GM06990 (cell line): ENCODE measurements at regions not wholly inside any gene's neighbourhood (a gene's known extent, or its start where the extent isn't known, plus 50 kb on each side); places are given as distances from the start of the nearest gene placed in this dataset.

ENCODE experiments used
- DNase-seq: peaks from one replicate; pipeline ENCODE4 v3.0.0-alpha.2; 2011; ENCODE audit not compliant: insufficient read length; ENCODE audit errors: extremely low read depth
- H3K27me3 ChIP-seq: replicated peaks from 2 replicates; pipeline ENCODE4 v1.6.0; 2011; ENCODE audit warnings: low read length; ENCODE audit not compliant: control insufficient read depth, insufficient read depth
- H3K36me3 ChIP-seq: 2 replicates; pipeline ENCODE4 v1.5.1; 2011; ENCODE audit warnings: low read length; ENCODE audit not compliant: control insufficient read depth, insufficient read depth
- H3K4me3 ChIP-seq: replicated peaks from 2 replicates; pipeline ENCODE4 v1.5.1; 2011; ENCODE audit warnings: low read depth, mild to moderate bottlenecking, control low read depth, low read length
- CTCF ChIP-seq: IDR thresholded peaks from 2 replicates; pipeline ENCODE4 v1.5.1; 2011; ENCODE audit warnings: low read length, control low read depth, mild to moderate bottlenecking, inconsistent platforms; ENCODE audit not compliant: insufficient read depth, poor library complexity, severe bottlenecking

- Histone ChIP-seq H3K4me3 (no peak overlapping the region), H3K27me3 (no peaks in the 10 kb centered on the region), H3K36me3 (no peaks in the 10 kb centered on the region)
- TF ChIP-seq CTCF = no peak
- DNase-seq = no peak
Measured at GRCh38 chr20:61130156-61130555, 121.9 kb upstream of the CDH4 start.

- Histone ChIP-seq H3K4me3 (no peak overlapping the region), H3K27me3 (no peaks in the 10 kb centered on the region), H3K36me3 (no peaks in the 10 kb centered on the region)
- no peak for TF ChIP-seq CTCF
- DNase-seq = no peak
Measured at GRCh38 chr20:61131944-61132343, 120.1 kb upstream of the CDH4 start.

- no peak overlapping the region for H3K4me3 ChIP-seq
- no peak for TF ChIP-seq CTCF
- DNase-seq = no peak
- H3K36me3 ChIP-seq = no peaks in the 10 kb centered on the region
- no peaks in the 10 kb centered on the region for H3K27me3 ChIP-seq
Measured at GRCh38 chr20:61133611-61134010, 118.5 kb upstream of the CDH4 start.

GRCh38 chr20:61134296-61135030 lies 117.6 kb upstream of the CDH4 start:
- no peak for TF ChIP-seq CTCF
- Histone ChIP-seq H3K27me3 (no peaks in the 10 kb centered on the region), H3K36me3 (no peaks in the 10 kb centered on the region), H3K4me3 (no peak overlapping the region)
- DNase-seq = no peak

- DNase-seq = no peak
- Histone ChIP-seq H3K27me3 (no peaks in the 10 kb centered on the region), H3K36me3 (no peaks in the 10 kb centered on the region), H3K4me3 (no peak overlapping the region)
- no peak for TF ChIP-seq CTCF
Measured at GRCh38 chr20:61135266-61135665, 116.8 kb upstream of the CDH4 start.

- TF ChIP-seq CTCF = no peak
- no peaks in the 10 kb centered on the region for H3K27me3 ChIP-seq
- no peak overlapping the region for H3K4me3 ChIP-seq
- DNase-seq = no peak
- H3K36me3 ChIP-seq = no peaks in the 10 kb centered on the region
Measured at GRCh38 chr20:61135968-61136367, 116.1 kb upstream of the CDH4 start.
